ENCODE measurements at regions not wholly inside any gene's neighbourhood (a gene's known extent, or its start where the extent isn't known, plus 50 kb on each side); places are given as distances from the start of the nearest gene placed in this dataset.

DNA sequence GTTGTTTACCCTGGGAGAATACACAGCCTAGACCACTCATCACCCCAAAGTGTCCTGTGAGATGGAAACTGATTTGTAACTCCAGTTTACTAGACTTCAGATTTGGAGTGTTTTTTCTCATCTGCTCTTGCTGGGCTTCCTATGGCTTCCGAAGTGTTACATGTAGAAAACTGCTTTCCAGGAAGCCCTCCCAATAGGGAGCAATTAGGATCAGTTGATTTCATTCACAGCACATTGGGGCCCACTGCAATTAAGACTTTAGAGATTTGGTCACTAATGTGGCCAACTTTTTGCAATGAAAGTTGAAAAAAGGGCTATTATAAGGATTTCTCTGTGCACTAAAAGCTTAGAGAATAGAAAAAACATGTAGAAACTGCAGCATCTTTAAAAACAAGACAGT lies 656.6 kb upstream of the CHAC2 start:
- TF ChIP-seq, protein P1, sequence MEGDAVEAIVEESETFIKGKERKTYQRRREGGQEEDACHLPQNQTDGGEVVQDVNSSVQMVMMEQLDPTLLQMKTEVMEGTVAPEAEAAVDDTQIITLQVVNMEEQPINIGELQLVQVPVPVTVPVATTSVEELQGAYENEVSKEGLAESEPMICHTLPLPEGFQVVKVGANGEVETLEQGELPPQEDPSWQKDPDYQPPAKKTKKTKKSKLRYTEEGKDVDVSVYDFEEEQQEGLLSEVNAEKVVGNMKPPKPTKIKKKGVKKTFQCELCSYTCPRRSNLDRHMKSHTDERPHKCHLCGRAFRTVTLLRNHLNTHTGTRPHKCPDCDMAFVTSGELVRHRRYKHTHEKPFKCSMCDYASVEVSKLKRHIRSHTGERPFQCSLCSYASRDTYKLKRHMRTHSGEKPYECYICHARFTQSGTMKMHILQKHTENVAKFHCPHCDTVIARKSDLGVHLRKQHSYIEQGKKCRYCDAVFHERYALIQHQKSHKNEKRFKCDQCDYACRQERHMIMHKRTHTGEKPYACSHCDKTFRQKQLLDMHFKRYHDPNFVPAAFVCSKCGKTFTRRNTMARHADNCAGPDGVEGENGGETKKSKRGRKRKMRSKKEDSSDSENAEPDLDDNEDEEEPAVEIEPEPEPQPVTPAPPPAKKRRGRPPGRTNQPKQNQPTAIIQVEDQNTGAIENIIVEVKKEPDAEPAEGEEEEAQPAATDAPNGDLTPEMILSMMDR (IDR thresholded peaks at IDR 0.05) = no peak
- TF ChIP-seq POLR2A (IDR thresholded peaks at IDR 0.05) = no peak

All from lower leg skin (tissue), 3 donors.